Neural crest cell (in vitro differentiated cells): ENCODE measurements at regions not wholly inside any gene's neighbourhood (a gene's known extent, or its start where the extent isn't known, plus 50 kb on each side); places are given as distances from the start of the nearest gene placed in this dataset.
A peak's percentile ranks its signal among the peaks of the same experiment; 100 is the strongest.

Experiments
- DNase-seq: peaks from one replicate; pipeline ENCODE4 v3.0.0; 2021; ENCODE audit warnings: low read depth, mixed read lengths, low spot score
- H3K27ac Mint-ChIP-seq: one replicate; pipeline ENCODE4 v1.8.0; 2021; ENCODE audit warnings: mild to moderate bottlenecking, mixed read lengths; ENCODE audit not compliant: unreplicated experiment
- H3K27me3 Mint-ChIP-seq: 2 replicates; pipeline ENCODE4 v1.8.0; 2021; ENCODE audit warnings: low read depth, mild to moderate bottlenecking, mixed read lengths
- H3K36me3 Mint-ChIP-seq: 2 replicates; pipeline ENCODE4 v1.8.0; 2021; ENCODE audit warnings: low read depth, mild to moderate bottlenecking, mixed read lengths
- H3K4me1 Mint-ChIP-seq: 2 replicates; pipeline ENCODE4 v1.8.0; 2021; ENCODE audit warnings: mixed read lengths
- H3K4me3 Mint-ChIP-seq: one replicate; pipeline ENCODE4 v1.8.0; 2021; ENCODE audit warnings: mild to moderate bottlenecking, mixed read lengths
- H3K9me3 Mint-ChIP-seq: 2 replicates; pipeline ENCODE4 v1.8.0; 2021; ENCODE audit warnings: mixed read lengths
- CTCF ChIP-seq: fragments of 200-600 bp; sonication (generic); conservative IDR thresholded peaks from 2 replicates; pipeline ENCODE4 v1.5.0; 2021; ENCODE audit warnings: antibody characterized with exemption, mild to moderate bottlenecking

- H3K36me3 Mint-ChIP-seq = no peaks in the 10 kb centered on the region
- DNase-seq = no peak
- no peaks in the 10 kb centered on the region for H3K27me3 Mint-ChIP-seq
- no peak overlapping the region for H3K4me3 Mint-ChIP-seq
- no peaks in the 10 kb centered on the region for H3K4me1 Mint-ChIP-seq
- H3K27ac Mint-ChIP-seq = peak overlapping the region; percentile 25
- H3K9me3 Mint-ChIP-seq = peaks cover 5% of the 10 kb centered on the region
- no peak for TF ChIP-seq CTCF
These were observed 135.2 kb upstream of the HS3ST3A1 start for GRCh38 chr17:13736916-13737315.

- no peak overlapping the region for H3K27ac Mint-ChIP-seq
- TF ChIP-seq CTCF = no peak
- no peaks in the 10 kb centered on the region for H3K4me1 Mint-ChIP-seq
- H3K36me3 Mint-ChIP-seq = no peaks in the 10 kb centered on the region
- DNase-seq = no peak
- H3K4me3 Mint-ChIP-seq = no peak overlapping the region
- peaks cover 5% of the 10 kb centered on the region for H3K9me3 Mint-ChIP-seq
- H3K27me3 Mint-ChIP-seq = no peaks in the 10 kb centered on the region
These were observed 139.0 kb upstream of the HS3ST3A1 start for GRCh38 chr17:13740686-13741085.

- Mint-ChIP-seq H3K27me3 (no peaks in the 10 kb centered on the region), H3K27ac (no peak overlapping the region), H3K9me3 (peaks cover 5% of the 10 kb centered on the region), H3K4me3 (no peak overlapping the region), H3K36me3 (no peaks in the 10 kb centered on the region), H3K4me1 (no peaks in the 10 kb centered on the region)
- no peak for TF ChIP-seq CTCF
- no peak for DNase-seq
These were observed 140.0 kb upstream of the HS3ST3A1 start for GRCh38 chr17:13741744-13742143.

- Mint-ChIP-seq H3K27ac (no peak overlapping the region), H3K4me1 (no peaks in the 10 kb centered on the region)
- TF ChIP-seq CTCF = no peak
These were observed 142.2 kb upstream of the HS3ST3A1 start for GRCh38 chr17:13743906-13744305.

GRCh38 chr17:13746404-13746803 is 144.7 kb upstream of the HS3ST3A1 start:
- H3K9me3 Mint-ChIP-seq = peaks cover 7% of the 10 kb centered on the region
- no peak overlapping the region for H3K27ac Mint-ChIP-seq
- no peak for TF ChIP-seq CTCF
- no peak overlapping the region for H3K4me3 Mint-ChIP-seq
- peaks cover 17% of the 10 kb centered on the region for H3K4me1 Mint-ChIP-seq
- H3K36me3 Mint-ChIP-seq = no peaks in the 10 kb centered on the region
- DNase-seq = no peak
- H3K27me3 Mint-ChIP-seq = no peaks in the 10 kb centered on the region

More at GRCh38 chr17:13743906-13744305, 142.2 kb upstream of the HS3ST3A1 start:
- no peaks in the 10 kb centered on the region for H3K36me3 Mint-ChIP-seq
- H3K4me3 Mint-ChIP-seq = no peak overlapping the region
- peaks cover 5% of the 10 kb centered on the region for H3K9me3 Mint-ChIP-seq
- no peaks in the 10 kb centered on the region for H3K27me3 Mint-ChIP-seq
- no peak for DNase-seq
